Activated CD8-positive, alpha-beta memory T cell treated with anti-CD3 and anti-CD28 coated beads for 36 hours (primary cell): ENCODE measurements at regions not wholly inside any gene's neighbourhood (a gene's known extent, or its start where the extent isn't known, plus 50 kb on each side); places are given as distances from the start of the nearest gene placed in this dataset.

Experiments
- CTCF ChIA-PET: fragments of 350-600 bp; sonication (Branson Sonifier 250); formaldehyde crosslinking; loops from one replicate; lab custom pipeline; 2021; ENCODE audit warnings: antibody characterized with exemption; lab: Charles Lee
- POLR2A ChIA-PET: fragments of 350-600 bp; sonication (Branson Sonifier 250); formaldehyde crosslinking; loops from one replicate; lab custom pipeline; 2021; ENCODE audit warnings: antibody characterized with exemption; lab: Charles Lee

- CTCF ChIA-PET = no interaction called here
- POLR2A ChIA-PET = no interaction called here
These were observed 532.9 kb downstream of the TBC1D22A start for GRCh38 chr22:47295226-47295901.

- ChIA-PET POLR2A (no interaction called here), CTCF (no interaction called here)
These were observed 532.1 kb downstream of the TBC1D22A start for GRCh38 chr22:47294576-47294975.

- ChIA-PET POLR2A (no interaction called here), CTCF (no interaction called here)
These were observed 531.7 kb downstream of the TBC1D22A start for GRCh38 chr22:47294222-47294532.

- POLR2A ChIA-PET = no interaction called here
- CTCF ChIA-PET = no interaction called here
These were observed 531.1 kb downstream of the TBC1D22A start for GRCh38 chr22:47293368-47294221.

- ChIA-PET CTCF (no interaction called here), POLR2A (no interaction called here)
These were observed 530.3 kb downstream of the TBC1D22A start for GRCh38 chr22:47292546-47293320.

- ChIA-PET CTCF (no interaction called here), POLR2A (no interaction called here)
These were observed 529.4 kb downstream of the TBC1D22A start for GRCh38 chr22:47291565-47292495.

GRCh38 chr22:47290706-47291430 is 528.4 kb downstream of the TBC1D22A start:
- POLR2A ChIA-PET = no interaction called here
- CTCF ChIA-PET = no interaction called here

- POLR2A ChIA-PET = no interaction called here
- CTCF ChIA-PET = interaction anchor here (0.7 kb wide), 1 partner anchor 15 kb away, joined by 3 read pairs; no protein-coding TSS in a partner anchor
These were observed 527.0 kb downstream of the TBC1D22A start for GRCh38 chr22:47289336-47289985.

GRCh38 chr22:47288680-47289079 is 526.2 kb downstream of the TBC1D22A start:
- CTCF ChIA-PET = interaction anchor here (0.7 kb wide), 1 partner anchor 16 kb away, joined by 3 read pairs; no protein-coding TSS in a partner anchor
- POLR2A ChIA-PET = no interaction called here

- POLR2A ChIA-PET = no interaction called here
- CTCF ChIA-PET = no interaction called here
These were observed 525.1 kb downstream of the TBC1D22A start for GRCh38 chr22:47287516-47287915.

GRCh38 chr22:47286590-47286989 is 524.1 kb downstream of the TBC1D22A start:
- ChIA-PET CTCF (no interaction called here), POLR2A (no interaction called here)

- POLR2A ChIA-PET = no interaction called here
- CTCF ChIA-PET = no interaction called here
These were observed 523.5 kb downstream of the TBC1D22A start for GRCh38 chr22:47285981-47286380.

GRCh38 chr22:47284822-47285221 is 522.4 kb downstream of the TBC1D22A start:
- CTCF ChIA-PET = no interaction called here
- POLR2A ChIA-PET = no interaction called here

GRCh38 chr22:47284360-47284759 is 521.9 kb downstream of the TBC1D22A start:
- POLR2A ChIA-PET = no interaction called here

GRCh38 chr22:47283616-47284270 is 521.3 kb downstream of the TBC1D22A start:
- ChIA-PET CTCF (no interaction called here), POLR2A (no interaction called here)

More at GRCh38 chr22:47284360-47284759, 521.9 kb downstream of the TBC1D22A start:
- CTCF ChIA-PET = no interaction called here

GRCh38 chr22:47282851-47283250 is 520.4 kb downstream of the TBC1D22A start:
- ChIA-PET CTCF (no interaction called here), POLR2A (no interaction called here)

GRCh38 chr22:47282366-47282765 is 519.9 kb downstream of the TBC1D22A start:
- CTCF ChIA-PET = no interaction called here
- POLR2A ChIA-PET = no interaction called here
